IMR-90 (cell line): ENCODE measurements at regions not wholly inside any gene's neighbourhood (a gene's known extent, or its start where the extent isn't known, plus 50 kb on each side); places are given as distances from the start of the nearest gene placed in this dataset.

Experiments
- ATAC-seq: fragments of 200-7000 bp; cut with Tn5 transposase; 2 replicates; pipeline ENCODE4 v1.9.1; 2020; ENCODE audit warnings: low read depth, mild to moderate bottlenecking, moderate library complexity
- BruUV-seq: library from RNA; stranded (reverse); fragments of 400-500 nt; replicated peaks from 2 replicates; lab custom pipeline; 2021; lab: Mats Ljungman, UMichigan
- CTCF ChIA-PET: fragments of 300-600 bp; formaldehyde crosslinking; extraction: SDS; loops from one replicate; lab custom pipeline; 2021; ENCODE audit warnings: antibody characterized with exemption; lab: Yijun Ruan, JAX
- POLR2A ChIA-PET: fragments of 300-600 bp; sonication (Branson Sonifier 250); formaldehyde crosslinking; loops from one replicate; lab custom pipeline; 2022; ENCODE audit warnings: antibody characterized with exemption; ENCODE audit not compliant: unreplicated experiment; lab: Charles Lee
- DNase-seq: peaks from one replicate; pipeline ENCODE4 v3.0.0; 2013
- H2AFZ ChIP-seq: replicated peaks from 2 replicates; pipeline ENCODE3; 2013; ENCODE audit warnings: low read length, mild to moderate bottlenecking; ENCODE audit not compliant: poor library complexity
- H2AK5ac ChIP-seq: 2 replicates; pipeline ENCODE4 v1.6.1; 2013; ENCODE audit warnings: low read depth, low read length, inconsistent platforms
- H2AK9ac ChIP-seq: replicated peaks from 2 replicates; pipeline ENCODE3; 2013; ENCODE audit warnings: mild to moderate bottlenecking, low read depth, low read length, moderate library complexity; ENCODE audit not compliant: poor library complexity
- H2BK120ac ChIP-seq: 2 replicates; pipeline ENCODE4 v1.6.1; 2013; ENCODE audit warnings: low read depth, low read length, inconsistent platforms
- H2BK15ac ChIP-seq: 3 replicates; pipeline ENCODE4 v1.6.1; 2013; ENCODE audit warnings: low read depth, low read length, inconsistent platforms
- H2BK20ac ChIP-seq: 2 replicates; pipeline ENCODE4 v1.6.1; 2013; ENCODE audit warnings: low read depth, mild to moderate bottlenecking, inconsistent platforms, low read length, moderate library complexity
- H2BK5ac ChIP-seq: 2 replicates; pipeline ENCODE4 v1.6.1; 2013; ENCODE audit warnings: mild to moderate bottlenecking, low read depth, low read length, inconsistent platforms; ENCODE audit not compliant: poor library complexity, severe bottlenecking
- H3K14ac ChIP-seq: replicated peaks from 2 replicates; pipeline ENCODE4 v1.6.1; 2013; ENCODE audit warnings: low read depth, low read length, inconsistent platforms
- H3K18ac ChIP-seq: 2 replicates; pipeline ENCODE4 v1.6.1; 2013; ENCODE audit warnings: low read depth, low read length, control low read depth
- H3K23ac ChIP-seq: 2 replicates; pipeline ENCODE4 v1.6.1; 2013; ENCODE audit warnings: low read depth, low read length, inconsistent platforms
- H3K27ac ChIP-seq: 2 replicates; pipeline ENCODE4 v1.5.1; 2013; ENCODE audit warnings: mild to moderate bottlenecking, control low read depth, low read length; ENCODE audit not compliant: insufficient read depth
- H3K27me3 ChIP-seq: 2 replicates; pipeline ENCODE4 v1.6.1; 2013; ENCODE audit warnings: low read length; ENCODE audit not compliant: control insufficient read depth, insufficient read depth
- H3K36me3 ChIP-seq: 2 replicates; pipeline ENCODE4 v1.6.1; 2013; ENCODE audit warnings: low read length, mixed read lengths; ENCODE audit not compliant: control insufficient read depth, insufficient read depth
- H3K4ac ChIP-seq: 2 replicates; pipeline ENCODE4 v1.6.1; 2013; ENCODE audit warnings: low read depth, low read length, inconsistent platforms
- H3K4me1 ChIP-seq: 2 replicates; pipeline ENCODE4 v1.6.1; 2013; ENCODE audit warnings: low read length, mixed read lengths; ENCODE audit not compliant: control insufficient read depth, insufficient read depth
- H3K4me2 ChIP-seq: 2 replicates; pipeline ENCODE4 v1.6.1; 2013; ENCODE audit warnings: low read depth, mild to moderate bottlenecking, control low read depth, low read length, moderate library complexity
- H3K4me3 ChIP-seq: 2 replicates; pipeline ENCODE4 v1.5.1; 2013; ENCODE audit warnings: low read depth, mild to moderate bottlenecking, control low read depth, low read length, moderate library complexity; ENCODE audit not compliant: insufficient read depth
- H3K56ac ChIP-seq: 2 replicates; pipeline ENCODE4 v1.6.1; 2013; ENCODE audit warnings: low read length, inconsistent platforms; ENCODE audit not compliant: insufficient read depth; ENCODE audit errors: extremely low read depth
- H3K79me1 ChIP-seq, 2 experiments: 2 replicates each; pipeline ENCODE4 v1.6.1; 2013; ENCODE audit warnings: low read length in 2 of 2, inconsistent platforms in 1 of 2, low read depth in 1 of 2
- H3K9ac ChIP-seq: 2 replicates; pipeline ENCODE4 v1.6.1; 2013; ENCODE audit warnings: low read depth, low read length, control low read depth
- H3K9me1 ChIP-seq: 2 replicates; pipeline ENCODE4 v1.6.1; 2013; ENCODE audit warnings: low read length, inconsistent platforms; ENCODE audit not compliant: insufficient read depth
- H3K9me3 ChIP-seq: 2 replicates; pipeline ENCODE4 v1.6.1; 2013; ENCODE audit warnings: low read length; ENCODE audit not compliant: control insufficient read depth, insufficient read depth
- H4K20me1 ChIP-seq: 2 replicates; pipeline ENCODE4 v1.6.1; 2013; ENCODE audit warnings: low read length, inconsistent platforms; ENCODE audit not compliant: insufficient read depth
- H4K5ac ChIP-seq: 2 replicates; pipeline ENCODE4 v1.6.1; 2013; ENCODE audit warnings: mild to moderate bottlenecking, low read depth, low read length, control low read depth
- H4K8ac ChIP-seq, 2 experiments: 2 replicates each; pipeline ENCODE4 v1.6.1; 2013; ENCODE audit warnings: low read depth in 2 of 2, low read length in 2 of 2, control low read depth in 1 of 2, inconsistent platforms in 1 of 2
- H4K91ac ChIP-seq: 2 replicates; pipeline ENCODE4 v1.6.1; 2013; ENCODE audit warnings: low read depth, low read length, inconsistent platforms; ENCODE audit not compliant: insufficient read depth
- BHLHE40 ChIP-seq: fragments of 150-350 bp; IDR thresholded peaks from 2 replicates; pipeline ENCODE4 v1.6.1; 2016; ENCODE audit warnings: mild to moderate bottlenecking, low read depth, low read length
- CEBPB ChIP-seq: IDR thresholded peaks from 2 replicates; pipeline ENCODE4 v1.6.1; 2012; ENCODE audit warnings: low read depth, low read length, improper control_type of control experiment
- CHD1 ChIP-seq: IDR thresholded peaks from 2 replicates; pipeline ENCODE4 v1.6.1; 2012; ENCODE audit warnings: low read depth, low read length, improper control_type of control experiment
- FOS ChIP-seq: fragments of 150-350 bp; IDR thresholded peaks from 2 replicates; pipeline ENCODE4 v1.6.1; 2016; ENCODE audit warnings: low read depth, low read length
- MAFK ChIP-seq: IDR thresholded peaks from 2 replicates; pipeline ENCODE4 v1.6.1; 2012; ENCODE audit warnings: low read depth, low read length, improper control_type of control experiment
- MAZ ChIP-seq: IDR thresholded peaks from 2 replicates; pipeline ENCODE4 v1.6.1; 2012; ENCODE audit warnings: low read depth, mild to moderate bottlenecking, low read length, improper control_type of control experiment, moderate library complexity, borderline replicate concordance
- MXI1 ChIP-seq: IDR thresholded peaks from 2 replicates; pipeline ENCODE4 v1.6.1; 2012; ENCODE audit warnings: low read depth, mild to moderate bottlenecking, low read length, moderate library complexity, borderline replicate concordance
- NFE2L2 ChIP-seq: fragments of 150-350 bp; IDR thresholded peaks from 2 replicates; pipeline ENCODE4 v1.6.1; 2016; ENCODE audit warnings: low read depth, mild to moderate bottlenecking, low read length
- POLR2A ChIP-seq: IDR thresholded peaks from 2 replicates; pipeline ENCODE4 v1.6.1; 2012; ENCODE audit warnings: mild to moderate bottlenecking, low read depth, low read length
- RAD21 ChIP-seq: IDR thresholded peaks from 2 replicates; pipeline ENCODE4 v1.6.1; 2012; ENCODE audit warnings: low read length, improper control_type of control experiment
- RCOR1 ChIP-seq: IDR thresholded peaks from 2 replicates; pipeline ENCODE4 v1.6.1; 2012; ENCODE audit warnings: mild to moderate bottlenecking, low read length, improper control_type of control experiment; ENCODE audit not compliant: insufficient replicate concordance
- RFX5 ChIP-seq: IDR thresholded peaks from 2 replicates; pipeline ENCODE4 v1.8.0; 2012; ENCODE audit warnings: low read depth, mild to moderate bottlenecking, low read length, moderate library complexity
- SMC3 ChIP-seq: fragments of 150-350 bp; IDR thresholded peaks from 2 replicates; pipeline ENCODE4 v1.6.1; 2016; ENCODE audit warnings: low read depth, mild to moderate bottlenecking, antibody characterized with exemption, low read length, moderate library complexity
- USF2 ChIP-seq: fragments of 150-350 bp; IDR thresholded peaks from 2 replicates; pipeline ENCODE4 v1.6.1; 2017; ENCODE audit warnings: mild to moderate bottlenecking, antibody characterized with exemption, low read length, low read depth
- WGBS, 2 experiments: methylation state at CpG; one replicate each; pipeline versions ENCODE4 v1.1.5 to v1.1.7; 2013; ENCODE audit warnings: missing lambda C conversion rate in 2 of 2; ENCODE audit not compliant: insufficient read length in 1 of 2; ENCODE audit errors: extremely low coverage in 2 of 2; 5-methylcytosine and 5-hydroxymethylcytosine counted together
- dilution Hi-C: fragments of 300-500 bp; cut with HindIII; formaldehyde crosslinking; loops from one replicate; pipeline ENCODE4 v1.14.3; 2018; ENCODE audit warnings: low sequenced_read_pairs; ENCODE audit not compliant: unreplicated experiment
- in situ Hi-C: fragments of 300-500 bp; cut with MboI; formaldehyde crosslinking; loops from 3 replicates; pipeline ENCODE4 v1.14.3; 2019; ENCODE audit warnings: low sequenced_read_pairs, inconsistent platforms, mixed read lengths
- intact Hi-C: fragments of 100-400 bp; cut with micrococcal nuclease; formaldehyde crosslinking; loops from 2 replicates; pipeline ENCODE4 v1.10.0; 2022
- TF ChIP-seq, protein P1 (sequence below): conservative IDR thresholded peaks from 2 replicates; pipeline ENCODE4 v1.5.1; 2012; ENCODE audit warnings: mild to moderate bottlenecking, low read depth, low read length, improper control_type of control experiment
- TF ChIP-seq, protein P2 (sequence below): fragments of 150-350 bp; IDR thresholded peaks from 2 replicates; pipeline ENCODE4 v1.6.1; 2016; ENCODE audit warnings: low read depth, mild to moderate bottlenecking, low read length, moderate library complexity, borderline replicate concordance

- no peaks in the 10 kb centered on the region for H4K20me1 ChIP-seq
- no peak overlapping the region for H3K56ac ChIP-seq
- H3K4ac ChIP-seq, result no peak overlapping the region
- H3K4me3 ChIP-seq, result no peak overlapping the region
- H3K9me3 ChIP-seq, result no peaks in the 10 kb centered on the region
- intact Hi-C loops, result loop anchor here (10.0 kb wide), 1 partner anchor 708 kb away; no protein-coding TSS in a partner anchor
- no peak overlapping the region for H2BK5ac ChIP-seq
- no peak overlapping the region for H3K18ac ChIP-seq
- no peak overlapping the region for H3K9ac ChIP-seq
- no peak overlapping the region for H3K4me2 ChIP-seq
- CTCF ChIA-PET, result interaction anchor here (1.0 kb wide), 1 partner anchor 8 kb away, joined by 3 read pairs; no protein-coding TSS in a partner anchor
- no peak overlapping the region for H4K91ac ChIP-seq
- DNase-seq, result no peak
- no peak overlapping the region for H3K27ac ChIP-seq
- POLR2A ChIA-PET, result no interaction called here
- H2BK120ac ChIP-seq, result no peak overlapping the region
- H3K4me1 ChIP-seq, result no peaks in the 10 kb centered on the region
- no peak overlapping the region for H2AFZ ChIP-seq
- dilution Hi-C loops, result no loop called here
- H3K14ac ChIP-seq, result no peak overlapping the region
- H4K8ac ChIP-seq, result no peak overlapping the region
- H2BK20ac ChIP-seq, result no peak overlapping the region
- WGBS, 2 experiments, result no CpG with 5 or more reads among the region's 7 CpGs
- no peaks in the 10 kb centered on the region; the same call in 1 of the 2 replicates for H3K27me3 ChIP-seq
- H4K5ac ChIP-seq, result no peak overlapping the region
- no peak for ATAC-seq
- H2AK5ac ChIP-seq, result no peak overlapping the region
- no peaks in the 10 kb centered on the region for H3K9me1 ChIP-seq
- H3K23ac ChIP-seq, result no peak overlapping the region
- in situ Hi-C loops, result loop anchor here (10.0 to 25.0 kb wide), 2 partner anchors 1168 to 1420 kb away; no protein-coding TSS in a partner anchor
- TF ChIP-seq, protein P1, sequence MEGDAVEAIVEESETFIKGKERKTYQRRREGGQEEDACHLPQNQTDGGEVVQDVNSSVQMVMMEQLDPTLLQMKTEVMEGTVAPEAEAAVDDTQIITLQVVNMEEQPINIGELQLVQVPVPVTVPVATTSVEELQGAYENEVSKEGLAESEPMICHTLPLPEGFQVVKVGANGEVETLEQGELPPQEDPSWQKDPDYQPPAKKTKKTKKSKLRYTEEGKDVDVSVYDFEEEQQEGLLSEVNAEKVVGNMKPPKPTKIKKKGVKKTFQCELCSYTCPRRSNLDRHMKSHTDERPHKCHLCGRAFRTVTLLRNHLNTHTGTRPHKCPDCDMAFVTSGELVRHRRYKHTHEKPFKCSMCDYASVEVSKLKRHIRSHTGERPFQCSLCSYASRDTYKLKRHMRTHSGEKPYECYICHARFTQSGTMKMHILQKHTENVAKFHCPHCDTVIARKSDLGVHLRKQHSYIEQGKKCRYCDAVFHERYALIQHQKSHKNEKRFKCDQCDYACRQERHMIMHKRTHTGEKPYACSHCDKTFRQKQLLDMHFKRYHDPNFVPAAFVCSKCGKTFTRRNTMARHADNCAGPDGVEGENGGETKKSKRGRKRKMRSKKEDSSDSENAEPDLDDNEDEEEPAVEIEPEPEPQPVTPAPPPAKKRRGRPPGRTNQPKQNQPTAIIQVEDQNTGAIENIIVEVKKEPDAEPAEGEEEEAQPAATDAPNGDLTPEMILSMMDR, result no peak
- TF ChIP-seq, protein P2, sequence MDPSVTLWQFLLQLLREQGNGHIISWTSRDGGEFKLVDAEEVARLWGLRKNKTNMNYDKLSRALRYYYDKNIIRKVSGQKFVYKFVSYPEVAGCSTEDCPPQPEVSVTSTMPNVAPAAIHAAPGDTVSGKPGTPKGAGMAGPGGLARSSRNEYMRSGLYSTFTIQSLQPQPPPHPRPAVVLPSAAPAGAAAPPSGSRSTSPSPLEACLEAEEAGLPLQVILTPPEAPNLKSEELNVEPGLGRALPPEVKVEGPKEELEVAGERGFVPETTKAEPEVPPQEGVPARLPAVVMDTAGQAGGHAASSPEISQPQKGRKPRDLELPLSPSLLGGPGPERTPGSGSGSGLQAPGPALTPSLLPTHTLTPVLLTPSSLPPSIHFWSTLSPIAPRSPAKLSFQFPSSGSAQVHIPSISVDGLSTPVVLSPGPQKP, result no peak
- TF ChIP-seq CHD1 (no peak), POLR2A (no peak), MXI1 (no peak), NFE2L2 (no peak), SMC3 (no peak), FOS (no peak), RFX5 (no peak), RAD21 (no peak), RCOR1 (no peak), USF2 (no peak), MAFK (no peak), CEBPB (no peak), MAZ (no peak), BHLHE40 (no peak)
- H2AK9ac ChIP-seq, result no peak overlapping the region
- no TSS peak for BruUV-seq
- no peak overlapping the region for H2BK15ac ChIP-seq
- H3K79me1 ChIP-seq, result no peaks in the 10 kb centered on the region
- no peaks in the 10 kb centered on the region for H3K36me3 ChIP-seq
Observed at GRCh38 chr2:198316852-198317396, 512.5 kb downstream of the PLCL1 start.
